ENCODE measurements at regions not wholly inside any gene's neighbourhood (a gene's known extent, or its start where the extent isn't known, plus 50 kb on each side); places are given as distances from the start of the nearest gene placed in this dataset.

GRCh38 chr18:41207706-41208105 lies 747.3 kb upstream of the PIK3C3 start:
- TF ChIP-seq ZNF274 (IDR thresholded peaks at IDR 0.05; ENCODE audit: low read depth, low read length) (no peak), YY1 (IDR thresholded peaks at IDR 0.05; ENCODE audit: insufficient read depth, insufficient read length) (no peak), SUZ12 (IDR thresholded peaks at IDR 0.05; ENCODE audit: extremely low read depth, insufficient read depth, insufficient read length) (no peak)

All from NT2/D1 (cell line).